Stimulated activated naive B cell treated with anti-CD40 and anti-IgM and Interleukin-4, amounts not matched to agents 10 μg/mL and 1 μg/mL and 100 μg/mL, for 72 hours (primary cell): ENCODE measurements at regions not wholly inside any gene's neighbourhood (a gene's known extent, or its start where the extent isn't known, plus 50 kb on each side); places are given as distances from the start of the nearest gene placed in this dataset.

Source experiments
- ATAC-seq, 2 donors: fragments of 150-1000 bp; cut with Tn5 transposase; replicated peaks; 2 replicates each; pipeline ENCODE4 v1.10.0; 2021; ENCODE audit warnings: moderate library complexity in 1 of 2
- DNase-seq: peaks from one replicate; pipeline ENCODE4 v3.0.0; 2021
- H3K27ac Mint-ChIP-seq: one replicate; pipeline ENCODE4 v1.8.0; 2022; ENCODE audit warnings: mild to moderate bottlenecking, mixed read lengths
- H3K27me3 Mint-ChIP-seq, 2 donors: one replicate each; pipeline ENCODE4 v1.8.0; 2022; ENCODE audit warnings: mixed read lengths in 2 of 2
- H3K36me3 Mint-ChIP-seq, 2 donors: one replicate each; pipeline ENCODE4 v1.8.0; 2022; ENCODE audit warnings: mixed read lengths in 2 of 2, mild to moderate bottlenecking in 1 of 2
- H3K4me1 Mint-ChIP-seq, 2 donors: one replicate each; pipeline ENCODE4 v1.8.0; 2022; ENCODE audit warnings: mixed read lengths in 2 of 2, mild to moderate bottlenecking in 1 of 2
- H3K4me3 Mint-ChIP-seq, 2 donors: one replicate each; pipeline ENCODE4 v1.8.0; 2022; ENCODE audit warnings: mild to moderate bottlenecking in 2 of 2, mixed read lengths in 2 of 2, moderate library complexity in 1 of 2
- H3K9me3 Mint-ChIP-seq, 2 donors: one replicate each; pipeline ENCODE4 v1.8.0; 2022; ENCODE audit warnings: mixed read lengths in 2 of 2, mild to moderate bottlenecking in 1 of 2

- Mint-ChIP-seq H3K27ac (peak overlapping the region; percentile 20), H3K9me3 (no peaks in the 10 kb centered on the region), H3K4me1 (no peaks in the 10 kb centered on the region), H3K4me3 (no peak overlapping the region), H3K36me3 (no peaks in the 10 kb centered on the region), H3K27me3 (no peaks in the 10 kb centered on the region)
- ATAC-seq, result no peak
- DNase-seq, result no peak
Measured at GRCh38 chr7:91554883-91555282, 290.6 kb downstream of the FZD1 start.

GRCh38 chr7:91556239-91556638 is 292.0 kb downstream of the FZD1 start:
- Mint-ChIP-seq H3K9me3 (no peaks in the 10 kb centered on the region), H3K27ac (no peak overlapping the region), H3K36me3 (no peaks in the 10 kb centered on the region), H3K4me1 (no peaks in the 10 kb centered on the region), H3K4me3 (no peak overlapping the region), H3K27me3 (no peaks in the 10 kb centered on the region)
- ATAC-seq, result no peak
- no peak for DNase-seq

DNA sequence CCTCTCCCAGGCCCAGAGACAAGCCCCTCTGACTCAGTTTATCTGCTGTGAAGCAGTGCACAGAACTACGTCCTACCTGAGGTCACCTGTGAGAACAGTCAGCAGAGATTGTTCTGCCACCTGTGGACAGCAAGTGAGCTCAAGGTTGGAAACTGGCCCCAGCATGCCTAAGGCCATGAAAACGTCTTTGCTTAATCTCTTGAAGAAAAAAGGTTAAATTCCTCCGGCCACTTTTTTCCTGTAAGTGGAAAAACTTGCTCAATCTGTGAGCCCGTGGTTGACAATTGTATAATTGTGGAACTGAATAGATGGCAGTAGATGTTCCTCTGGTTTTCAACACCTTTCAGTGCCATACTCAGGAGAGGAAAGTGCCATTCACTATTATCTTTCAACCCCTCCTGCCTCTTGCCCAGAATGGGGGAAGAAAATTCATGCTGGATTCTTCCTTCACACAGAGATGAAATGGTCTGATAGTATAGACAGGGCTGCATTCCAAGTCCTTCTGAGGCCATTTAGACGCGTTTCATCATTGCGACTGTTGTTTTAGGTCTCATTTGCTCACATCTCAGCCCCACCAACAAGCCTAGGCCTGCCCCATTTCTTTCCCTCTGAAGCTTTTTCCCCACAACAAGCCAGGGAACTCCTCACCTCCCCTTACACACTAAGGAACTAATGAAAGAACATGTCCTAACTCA is 292.9 kb downstream of the FZD1 start:
- H3K27me3 Mint-ChIP-seq, result no peaks in the 10 kb centered on the region
- H3K4me1 Mint-ChIP-seq, result no peaks in the 10 kb centered on the region
- no peak overlapping the region for H3K27ac Mint-ChIP-seq
- H3K36me3 Mint-ChIP-seq, result no peaks in the 10 kb centered on the region
- H3K4me3 Mint-ChIP-seq, result no peak overlapping the region
- ATAC-seq (no peak), DNase-seq (no peak)
- no peaks in the 10 kb centered on the region for H3K9me3 Mint-ChIP-seq

DNA sequence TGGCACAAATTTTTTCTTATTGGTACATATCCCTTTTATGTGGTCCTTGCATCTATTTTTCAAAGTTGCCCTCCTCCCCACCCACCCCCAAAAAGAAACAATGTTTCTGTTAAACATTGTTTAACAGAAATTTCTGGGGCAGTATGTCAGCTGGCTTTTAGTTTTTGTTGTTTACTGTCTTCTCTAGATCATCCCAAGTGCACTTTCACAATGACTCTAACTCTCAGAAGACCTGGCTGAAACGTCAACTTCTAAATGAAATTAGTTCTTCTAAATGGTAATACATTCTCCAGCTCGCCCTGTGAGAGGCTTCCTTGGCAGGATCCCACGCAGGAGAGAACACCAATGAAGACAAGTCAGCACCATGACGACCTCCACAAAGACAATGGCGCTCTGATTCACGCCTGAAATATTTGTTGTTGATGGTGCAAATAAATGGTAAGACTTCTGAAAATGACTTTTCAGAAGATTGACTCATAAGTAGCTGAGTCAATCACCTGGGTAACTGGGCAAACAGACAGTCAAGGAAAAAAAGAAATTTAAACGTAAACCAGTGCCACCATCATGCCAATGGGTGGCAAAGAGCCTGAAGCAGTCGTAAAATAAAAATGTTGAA is 293.7 kb downstream of the FZD1 start:
- H3K9me3 Mint-ChIP-seq, result no peaks in the 10 kb centered on the region
- no peaks in the 10 kb centered on the region for H3K36me3 Mint-ChIP-seq
- ATAC-seq (no peak), DNase-seq (no peak)
- H3K4me3 Mint-ChIP-seq, result no peak overlapping the region
- H3K27me3 Mint-ChIP-seq, result no peaks in the 10 kb centered on the region
- no peaks in the 10 kb centered on the region for H3K4me1 Mint-ChIP-seq
- no peak overlapping the region for H3K27ac Mint-ChIP-seq

GRCh38 chr7:91559947-91560346 is 295.7 kb downstream of the FZD1 start:
- H3K4me1 Mint-ChIP-seq, result no peaks in the 10 kb centered on the region
- H3K27ac Mint-ChIP-seq, result no peak overlapping the region
- no peaks in the 10 kb centered on the region for H3K9me3 Mint-ChIP-seq
- H3K4me3 Mint-ChIP-seq, result no peak overlapping the region
- DNase-seq (no peak), ATAC-seq (no peak)
- no peaks in the 10 kb centered on the region for H3K27me3 Mint-ChIP-seq
- no peaks in the 10 kb centered on the region for H3K36me3 Mint-ChIP-seq

- Mint-ChIP-seq H3K4me1 (no peaks in the 10 kb centered on the region), H3K36me3 (no peaks in the 10 kb centered on the region), H3K27ac (no peak overlapping the region), H3K27me3 (peaks cover 0 to 8% of the 10 kb centered on the region in 2 donors), H3K9me3 (no peaks in the 10 kb centered on the region), H3K4me3 (no peak overlapping the region)
- no peak for ATAC-seq
- DNase-seq, result no peak
Measured at GRCh38 chr7:91564101-91564500, 299.9 kb downstream of the FZD1 start.

DNA sequence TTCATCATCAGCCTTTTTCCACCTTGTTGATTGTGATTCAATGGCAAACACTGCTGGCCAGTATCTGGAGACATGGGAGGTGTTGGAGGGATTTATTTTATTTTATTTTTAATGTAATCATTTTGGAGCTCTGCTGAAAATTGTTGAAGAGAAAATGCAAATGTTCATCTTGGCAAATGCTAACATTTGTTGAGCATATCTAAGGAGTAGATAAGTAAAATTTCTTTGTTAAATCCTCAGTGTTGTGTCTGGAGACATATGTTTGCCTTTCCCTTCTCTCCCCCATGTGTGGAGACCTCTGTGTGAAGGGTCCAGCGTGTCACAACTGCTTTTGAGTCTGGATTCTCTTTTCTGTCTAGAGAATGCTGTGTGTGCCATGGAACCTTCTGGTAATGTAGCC is 300.3 kb downstream of the FZD1 start:
- ATAC-seq, result no peak
- peaks cover 2 to 8% of the 10 kb centered on the region in 2 donors for H3K27me3 Mint-ChIP-seq
- no peaks in the 10 kb centered on the region for H3K9me3 Mint-ChIP-seq
- H3K36me3 Mint-ChIP-seq, result no peaks in the 10 kb centered on the region
- DNase-seq, result no peak
- no peak overlapping the region for H3K27ac Mint-ChIP-seq
- H3K4me1 Mint-ChIP-seq, result no peaks in the 10 kb centered on the region
- no peak overlapping the region for H3K4me3 Mint-ChIP-seq

- Mint-ChIP-seq H3K9me3 (no peaks in the 10 kb centered on the region), H3K36me3 (no peaks in the 10 kb centered on the region), H3K4me1 (no peaks in the 10 kb centered on the region), H3K27ac (no peak overlapping the region), H3K27me3 (peaks cover 4 to 8% of the 10 kb centered on the region in 2 donors), H3K4me3 (no peak overlapping the region)
- ATAC-seq (no peak), DNase-seq (no peak)
Measured at GRCh38 chr7:91565499-91566401, 301.5 kb downstream of the FZD1 start.

GRCh38 chr7:91566402-91566732 is 302.1 kb downstream of the FZD1 start:
- Mint-ChIP-seq H3K4me3 (no peak overlapping the region), H3K4me1 (no peaks in the 10 kb centered on the region), H3K36me3 (no peaks in the 10 kb centered on the region), H3K27me3 (peaks cover 4 to 8% of the 10 kb centered on the region in 2 donors), H3K9me3 (no peaks in the 10 kb centered on the region), H3K27ac (no peak overlapping the region)
- ATAC-seq (no peak), DNase-seq (no peak)

GRCh38 chr7:91567081-91568012 is 303.1 kb downstream of the FZD1 start:
- no peak for ATAC-seq
- Mint-ChIP-seq H3K27ac (no peak overlapping the region), H3K4me1 (no peaks in the 10 kb centered on the region), H3K9me3 (no peaks in the 10 kb centered on the region), H3K36me3 (no peaks in the 10 kb centered on the region), H3K4me3 (no peak overlapping the region), H3K27me3 (peaks cover 4 to 12% of the 10 kb centered on the region in 2 donors)
- no peak for DNase-seq

DNA sequence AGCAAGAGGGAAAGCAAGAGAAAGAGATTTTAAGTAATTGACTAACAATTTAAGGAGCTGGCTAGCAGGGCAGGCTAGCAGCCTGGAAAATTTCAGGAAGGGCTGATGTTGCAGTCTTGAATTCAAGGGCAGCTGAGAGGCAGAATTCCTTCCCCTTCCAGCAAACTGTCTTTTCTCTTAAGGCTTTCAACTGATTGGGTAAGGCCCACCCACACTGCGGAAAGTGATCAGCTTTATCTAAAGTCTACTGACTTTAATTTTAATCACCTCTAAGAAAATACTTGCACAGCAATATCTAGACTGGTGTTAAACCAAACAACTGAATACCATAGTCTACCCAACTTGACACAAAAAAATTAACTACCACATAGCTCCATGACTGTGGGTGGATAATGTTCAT is 303.9 kb downstream of the FZD1 start:
- H3K4me3 Mint-ChIP-seq, result no peak overlapping the region
- no peaks in the 10 kb centered on the region for H3K36me3 Mint-ChIP-seq
- no peak for ATAC-seq
- H3K27ac Mint-ChIP-seq, result no peak overlapping the region
- no peaks in the 10 kb centered on the region for H3K9me3 Mint-ChIP-seq
- H3K27me3 Mint-ChIP-seq, result peaks cover 4 to 13% of the 10 kb centered on the region in 2 donors
- DNase-seq, result no peak
- no peaks in the 10 kb centered on the region for H3K4me1 Mint-ChIP-seq

DNA sequence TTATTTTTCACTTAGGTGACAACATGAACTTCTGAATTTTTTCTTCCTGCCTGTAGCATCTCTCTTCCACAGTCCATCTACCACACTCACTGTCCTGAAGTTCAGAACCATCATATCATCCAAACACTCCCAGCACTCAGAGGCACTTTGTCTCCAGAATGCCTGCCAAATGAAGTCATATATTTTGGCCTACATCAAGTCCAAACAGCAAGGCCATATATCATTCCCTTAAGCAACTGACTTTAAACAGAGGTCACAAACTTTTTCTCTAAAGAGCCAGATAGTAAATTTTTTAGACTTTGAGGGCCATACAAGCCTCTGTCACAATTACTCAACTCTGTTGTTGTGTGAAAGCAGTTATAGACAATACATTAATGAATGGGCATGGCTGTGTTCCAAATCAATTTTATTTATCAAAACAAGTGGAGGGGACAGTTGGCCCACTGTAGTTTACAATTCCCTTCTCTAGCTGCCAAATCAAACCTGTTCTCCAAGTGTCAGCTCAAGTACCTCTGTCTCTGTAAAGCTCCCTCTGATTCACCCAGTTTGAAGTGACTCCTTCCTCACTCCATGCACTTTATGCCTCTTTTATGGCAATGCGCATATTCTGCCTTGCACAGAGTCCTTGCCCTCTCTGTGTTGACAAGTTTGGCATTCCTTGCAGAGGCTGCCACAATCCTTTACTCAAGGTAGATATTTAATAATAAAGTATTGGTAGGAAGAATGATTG is 305.7 kb downstream of the FZD1 start:
- Mint-ChIP-seq H3K27ac (no peak overlapping the region), H3K4me3 (no peak overlapping the region), H3K4me1 (no peaks in the 10 kb centered on the region), H3K27me3 (peaks cover 4 to 13% of the 10 kb centered on the region in 2 donors), H3K36me3 (no peaks in the 10 kb centered on the region), H3K9me3 (peaks cover 0 to 3% of the 10 kb centered on the region in 2 donors)
- no peak for DNase-seq
- no peak for ATAC-seq

DNA sequence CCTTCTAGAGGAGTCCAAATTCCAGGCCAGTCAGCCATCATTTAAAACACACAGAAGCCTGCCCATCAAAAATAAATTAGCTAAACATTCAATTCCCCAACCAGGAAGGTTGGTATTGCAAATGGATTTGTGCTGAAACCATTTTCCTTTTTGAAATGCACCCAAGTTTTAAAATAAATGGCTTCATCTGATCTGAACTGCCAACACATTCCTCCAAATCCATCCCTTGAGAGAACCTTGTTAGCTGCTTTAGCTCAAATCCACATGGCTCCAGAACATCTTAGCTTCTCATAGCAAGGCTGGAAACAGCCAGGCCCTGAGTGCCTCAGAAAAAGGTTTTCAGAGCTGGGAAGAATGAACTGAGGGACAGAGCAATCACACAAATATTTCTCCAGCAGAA is 306.3 kb downstream of the FZD1 start:
- H3K27me3 Mint-ChIP-seq, result peaks cover 4 to 13% of the 10 kb centered on the region in 2 donors
- ATAC-seq (no peak), DNase-seq (no peak)
- H3K27ac Mint-ChIP-seq, result no peak overlapping the region
- H3K4me3 Mint-ChIP-seq, result no peak overlapping the region
- H3K4me1 Mint-ChIP-seq, result no peaks in the 10 kb centered on the region
- no peaks in the 10 kb centered on the region for H3K36me3 Mint-ChIP-seq
- H3K9me3 Mint-ChIP-seq, result peaks cover 0 to 3% of the 10 kb centered on the region in 2 donors
